Right atrium auricular region (tissue), 2 donors: ENCODE measurements at regions not wholly inside any gene's neighbourhood (a gene's known extent, or its start where the extent isn't known, plus 50 kb on each side); places are given as distances from the start of the nearest gene placed in this dataset.
"Not testable (repeated sequence)": the region's sequence is repeated elsewhere in the genome, so short reads cannot be mapped to it uniquely, and the experiment has no call there.

Source experiments
- DNase-seq: peaks from one replicate; pipeline ENCODE4 v3.0.0-alpha.2; 2019; ENCODE audit warnings: low spot score
- H3K27ac ChIP-seq, 2 donors: fragments of 200-600 bp; sonication (generic); 1 replicate in 1 of 2; 2 replicates in 1 of 2; pipeline ENCODE4 v1.5.1; 2016 to 2019
- H3K27me3 ChIP-seq, 2 donors: fragments of 200-600 bp; sonication (generic); one replicate each; pipeline versions ENCODE4 v1.5.1 to v1.6.0; 2017 to 2019
- H3K36me3 ChIP-seq: fragments of 200-600 bp; sonication (generic); one replicate; pipeline ENCODE4 v1.5.1; 2016
- H3K4me1 ChIP-seq, 2 donors: fragments of 200-600 bp; sonication (generic); one replicate each; pipeline versions ENCODE4 v1.5.1 to v1.6.0; 2017 to 2019
- H3K4me3 ChIP-seq, 2 donors: fragments of 200-600 bp; sonication (generic); 1 replicate in 1 of 2; 2 replicates in 1 of 2; pipeline ENCODE4 v1.5.1; 2017 to 2019; ENCODE audit warnings: mild to moderate bottlenecking in 1 of 2, moderate library complexity in 1 of 2
- H3K9me3 ChIP-seq, 2 donors: fragments of 200-600 bp; sonication (generic); one replicate each; pipeline ENCODE4 v1.5.1; 2019
- TF ChIP-seq, protein P1 (sequence below), 2 donors: fragments of 200-600 bp; sonication (generic); IDR thresholded peaks; one replicate each; pipeline ENCODE4 v1.5.1; 2019; ENCODE audit warnings: antibody characterized with exemption in 2 of 2

DNA sequence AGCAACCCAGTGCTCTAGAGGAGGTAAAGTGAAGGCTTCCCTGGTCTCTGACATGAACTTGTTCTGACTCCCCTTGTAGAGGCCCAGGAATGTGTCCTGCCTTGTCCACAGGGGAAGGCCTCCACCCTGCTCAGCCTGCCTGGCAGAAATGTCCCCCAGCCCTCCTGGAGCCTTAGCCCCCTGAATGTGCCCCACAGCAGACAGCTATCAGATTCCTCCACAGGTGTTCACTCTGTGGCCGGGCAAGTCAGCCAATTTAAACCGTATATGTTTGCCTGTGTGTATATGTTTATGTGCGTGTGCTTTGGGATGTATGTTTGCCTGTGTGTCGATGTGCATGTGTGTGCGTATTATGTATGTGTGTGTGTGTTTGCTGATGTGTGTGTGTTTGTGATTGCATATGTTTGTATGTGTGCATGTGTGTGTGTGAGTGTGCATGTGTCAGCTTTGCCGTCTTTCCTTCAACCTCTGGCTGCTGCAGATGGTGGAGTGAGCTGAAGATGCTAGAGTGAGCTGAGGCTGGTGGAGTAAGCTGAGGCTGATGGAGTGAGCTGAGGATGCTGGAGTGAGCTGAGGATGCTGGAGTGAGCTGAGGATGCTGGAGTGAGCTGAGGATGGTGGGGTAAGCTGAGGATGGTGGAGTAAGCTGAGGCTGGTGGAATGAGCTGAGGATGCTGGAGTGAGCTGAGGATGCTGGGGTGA lies 68.9 kb upstream of the ANTXRL start:
- Histone ChIP-seq H3K9me3 (no peaks in the 10 kb centered on the region), H3K27ac (no peak overlapping the region), H3K4me1 (no peaks in the 10 kb centered on the region), H3K4me3 (no peak overlapping the region), H3K36me3 (no peaks in the 10 kb centered on the region), H3K27me3 (no peaks in the 10 kb centered on the region)
- TF ChIP-seq, protein P1, sequence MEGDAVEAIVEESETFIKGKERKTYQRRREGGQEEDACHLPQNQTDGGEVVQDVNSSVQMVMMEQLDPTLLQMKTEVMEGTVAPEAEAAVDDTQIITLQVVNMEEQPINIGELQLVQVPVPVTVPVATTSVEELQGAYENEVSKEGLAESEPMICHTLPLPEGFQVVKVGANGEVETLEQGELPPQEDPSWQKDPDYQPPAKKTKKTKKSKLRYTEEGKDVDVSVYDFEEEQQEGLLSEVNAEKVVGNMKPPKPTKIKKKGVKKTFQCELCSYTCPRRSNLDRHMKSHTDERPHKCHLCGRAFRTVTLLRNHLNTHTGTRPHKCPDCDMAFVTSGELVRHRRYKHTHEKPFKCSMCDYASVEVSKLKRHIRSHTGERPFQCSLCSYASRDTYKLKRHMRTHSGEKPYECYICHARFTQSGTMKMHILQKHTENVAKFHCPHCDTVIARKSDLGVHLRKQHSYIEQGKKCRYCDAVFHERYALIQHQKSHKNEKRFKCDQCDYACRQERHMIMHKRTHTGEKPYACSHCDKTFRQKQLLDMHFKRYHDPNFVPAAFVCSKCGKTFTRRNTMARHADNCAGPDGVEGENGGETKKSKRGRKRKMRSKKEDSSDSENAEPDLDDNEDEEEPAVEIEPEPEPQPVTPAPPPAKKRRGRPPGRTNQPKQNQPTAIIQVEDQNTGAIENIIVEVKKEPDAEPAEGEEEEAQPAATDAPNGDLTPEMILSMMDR (IDR thresholded peaks at IDR 0.05): no peak
- DNase-seq: no peak

DNA sequence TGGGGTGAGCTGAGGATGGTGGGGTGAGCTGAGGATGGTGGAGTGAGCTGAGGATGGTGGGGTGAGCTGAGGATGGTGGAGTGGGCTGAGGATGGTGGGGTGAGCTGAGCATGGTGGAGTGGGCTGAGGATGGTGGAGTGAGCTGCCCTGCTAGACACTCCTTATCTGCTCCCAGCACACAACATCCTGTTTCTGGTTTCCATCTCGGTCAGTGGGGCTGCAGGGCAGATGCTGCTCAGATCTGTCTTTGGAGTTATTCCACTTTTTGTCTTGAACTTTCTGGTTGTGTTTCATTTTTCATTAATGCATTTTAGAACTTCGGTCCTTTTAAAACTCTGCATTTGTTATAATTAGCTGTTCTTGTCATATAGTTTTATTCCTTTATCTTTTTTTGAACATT lies 67.9 kb upstream of the ANTXRL start:
- Histone ChIP-seq H3K4me3 (no peak overlapping the region), H3K27me3 (no peaks in the 10 kb centered on the region), H3K36me3 (no peaks in the 10 kb centered on the region), H3K4me1 (no peaks in the 10 kb centered on the region), H3K27ac (no peak overlapping the region), H3K9me3 (no peaks in the 10 kb centered on the region)
- TF ChIP-seq, protein P1 (IDR thresholded peaks at IDR 0.05): no peak
- no peak for DNase-seq

DNA sequence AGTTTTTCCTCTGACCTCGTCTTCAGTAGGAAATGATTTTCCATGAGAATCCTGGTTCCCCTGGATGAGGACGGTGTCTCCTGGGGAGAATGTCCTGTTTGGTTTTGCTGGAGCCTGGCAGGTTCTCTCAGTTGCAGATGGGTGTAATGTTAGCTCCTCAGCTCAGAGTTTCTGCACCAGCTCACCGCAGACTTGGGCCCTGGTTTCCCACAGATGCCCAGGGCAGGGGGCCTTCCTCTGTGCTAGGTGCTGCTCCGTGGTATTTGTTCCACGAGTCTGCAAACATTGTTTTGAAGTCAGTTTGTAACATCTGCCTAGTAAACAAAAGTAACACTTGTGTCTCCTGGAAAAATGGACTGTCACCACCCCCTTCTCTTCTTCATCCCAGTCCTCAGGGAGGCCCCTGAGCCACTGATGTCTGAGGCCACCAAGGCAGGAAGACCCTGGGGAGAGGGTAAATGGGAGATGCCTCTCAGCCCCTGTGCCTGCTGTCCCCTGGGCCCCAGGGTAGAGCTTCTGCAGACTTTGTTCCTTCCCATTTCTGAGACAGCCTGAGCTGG lies 67.3 kb upstream of the ANTXRL start:
- not testable (repeated sequence) for H3K9me3 ChIP-seq, H3K27ac ChIP-seq, H3K27me3 ChIP-seq, DNase-seq, H3K4me1 ChIP-seq, H3K36me3 ChIP-seq, H3K4me3 ChIP-seq

DNA sequence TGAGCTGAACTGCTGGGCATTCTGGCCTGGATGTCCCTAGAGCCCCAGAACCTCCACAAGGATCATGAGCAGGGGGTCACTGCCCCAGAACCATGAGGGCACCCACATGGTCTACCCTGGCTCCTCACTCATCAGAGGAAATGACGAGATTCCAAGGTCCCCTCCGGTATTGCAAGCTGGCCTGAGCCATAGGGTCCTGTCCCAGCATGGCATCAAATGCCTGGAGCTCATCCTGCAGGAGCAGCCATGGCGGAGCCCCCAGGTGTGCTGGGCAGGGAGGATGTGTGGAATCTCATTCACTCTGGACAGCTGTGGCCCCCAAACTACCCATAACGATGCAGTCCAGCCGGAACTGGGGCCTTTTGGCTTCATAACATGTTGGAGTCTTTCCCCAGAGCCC lies 66.6 kb upstream of the ANTXRL start:
- TF ChIP-seq, protein P1 (IDR thresholded peaks at IDR 0.05): no peak
- Histone ChIP-seq H3K27me3 (no peaks in the 10 kb centered on the region), H3K4me1 (no peaks in the 10 kb centered on the region), H3K9me3 (no peaks in the 10 kb centered on the region), H3K4me3 (no peak overlapping the region), H3K36me3 (no peaks in the 10 kb centered on the region), H3K27ac (no peak overlapping the region)
- DNase-seq: no peak

DNA sequence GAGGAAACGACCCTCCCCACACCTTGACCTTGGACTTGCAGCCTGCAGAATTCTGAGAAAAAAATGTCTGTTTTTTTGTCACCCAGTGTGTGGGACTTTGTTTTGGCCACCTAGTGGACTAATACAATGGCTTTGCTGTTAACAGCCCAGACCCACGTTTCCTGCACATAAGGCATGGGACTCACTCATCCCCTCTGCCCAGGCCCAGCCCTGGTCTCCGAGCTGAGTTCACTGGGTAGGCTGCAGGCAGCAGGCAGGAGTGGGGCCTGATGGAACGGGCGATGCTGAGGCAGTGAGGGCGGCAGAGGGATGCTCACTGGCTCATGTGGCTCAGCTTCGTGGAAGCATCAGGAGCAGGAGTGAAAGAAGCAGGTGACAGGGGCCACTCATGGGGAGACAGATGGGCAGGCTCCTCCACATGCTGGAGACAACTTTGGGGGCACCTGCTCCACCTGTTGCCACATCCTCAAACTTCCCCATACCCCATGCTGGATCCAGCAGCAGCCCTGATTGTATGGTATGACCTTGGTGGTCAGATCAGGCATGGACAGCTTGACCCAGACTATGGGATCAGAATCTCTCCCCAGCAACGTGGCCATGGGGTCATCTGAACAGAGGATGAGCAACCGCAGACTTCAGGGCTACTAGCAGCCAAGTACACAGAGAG lies 65.8 kb upstream of the ANTXRL start:
- Histone ChIP-seq H3K27ac (no peak overlapping the region), H3K36me3 (no peaks in the 10 kb centered on the region), H3K4me1 (no peaks in the 10 kb centered on the region), H3K4me3 (no peak overlapping the region), H3K27me3 (no peaks in the 10 kb centered on the region), H3K9me3 (no peaks in the 10 kb centered on the region)
- TF ChIP-seq, protein P1 (IDR thresholded peaks at IDR 0.05): no peak
- no peak for DNase-seq

DNA sequence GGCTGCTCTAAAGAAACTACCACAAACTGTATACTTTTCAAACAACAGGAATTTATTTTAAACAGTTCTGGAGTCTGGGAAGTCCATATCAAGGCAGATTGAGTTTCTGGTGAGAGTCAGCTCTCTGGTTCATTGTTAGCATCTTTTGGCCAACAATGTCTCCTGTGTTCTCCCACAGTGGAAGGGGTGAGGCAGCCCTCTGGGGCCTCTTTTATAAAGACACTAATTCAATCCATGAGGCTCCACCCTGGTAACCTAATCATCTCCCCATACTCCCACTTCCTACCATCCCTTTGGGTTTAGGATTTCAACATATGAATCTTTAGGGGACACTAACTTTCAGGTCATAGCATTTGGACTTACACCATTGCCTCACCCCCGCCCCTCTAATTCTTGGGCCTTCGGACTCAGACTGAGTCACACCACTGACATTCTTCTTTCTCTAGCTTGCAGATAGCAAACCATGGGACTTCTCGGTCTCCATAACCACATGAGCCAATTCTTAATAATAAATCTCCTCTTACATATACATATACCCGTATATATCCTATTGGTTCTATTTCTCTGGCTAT lies 64.3 kb upstream of the ANTXRL start:
- DNase-seq: no peak
- Histone ChIP-seq H3K27ac (no peak overlapping the region), H3K9me3 (no peaks in the 10 kb centered on the region), H3K36me3 (no peaks in the 10 kb centered on the region), H3K27me3 (no peaks in the 10 kb centered on the region), H3K4me3 (no peak overlapping the region), H3K4me1 (no peaks in the 10 kb centered on the region)
- TF ChIP-seq, protein P1 (IDR thresholded peaks at IDR 0.05): no peak
